ENCODE measurements at regions not wholly inside any gene's neighbourhood (a gene's known extent, or its start where the extent isn't known, plus 50 kb on each side); places are given as distances from the start of the nearest gene placed in this dataset.

GRCh38 chrX:22634083-22634482, 361.4 kb downstream of the CBLL2 start:
- no peak for DNase-seq (ENCODE audit: low read depth in 1 of 2, low spot score in 1 of 2)
- H3K27ac ChIP-seq: no peak overlapping the region
- no peak for FAIRE-seq
- CTCF ChIA-PET: no interaction called here
- H3K4me3 ChIP-seq: no peak overlapping the region
- ATAC-seq: no peak
- H3K4me1 ChIP-seq: no peaks in the 10 kb centered on the region
- H3K9me3 ChIP-seq: no peaks in the 10 kb centered on the region
- POLR2A ChIA-PET: no interaction called here
- no peak overlapping the region for H3K4me2 ChIP-seq
- WGBS (ENCODE audit: missing lambda C conversion rate): 6% methylated on average over 4 of the region's 4 CpGs
- TF ChIP-seq CBX2 (IDR thresholded peaks at IDR 0.05; ENCODE audit: borderline replicate concordance, low read depth): no peak
- TF ChIP-seq CBX8 (IDR thresholded peaks at IDR 0.05): no peak
- TF ChIP-seq EP300 (IDR thresholded peaks at IDR 0.05): no peak
- TF ChIP-seq ZFP36 (IDR thresholded peaks at IDR 0.05; ENCODE audit: borderline replicate concordance, partially characterized antibody): no peak
- TF ChIP-seq FOXS1 (CRISPR knock-in tag; IDR thresholded peaks at IDR 0.05): no peak
- TF ChIP-seq E2F6 (IDR thresholded peaks at IDR 0.05; ENCODE audit: borderline replicate concordance, low read depth): no peak
- no peak for TF ChIP-seq BCL3 (IDR thresholded peaks at IDR 0.05)
- TF ChIP-seq HDAC2 (IDR thresholded peaks at IDR 0.05): no peak

DNA sequence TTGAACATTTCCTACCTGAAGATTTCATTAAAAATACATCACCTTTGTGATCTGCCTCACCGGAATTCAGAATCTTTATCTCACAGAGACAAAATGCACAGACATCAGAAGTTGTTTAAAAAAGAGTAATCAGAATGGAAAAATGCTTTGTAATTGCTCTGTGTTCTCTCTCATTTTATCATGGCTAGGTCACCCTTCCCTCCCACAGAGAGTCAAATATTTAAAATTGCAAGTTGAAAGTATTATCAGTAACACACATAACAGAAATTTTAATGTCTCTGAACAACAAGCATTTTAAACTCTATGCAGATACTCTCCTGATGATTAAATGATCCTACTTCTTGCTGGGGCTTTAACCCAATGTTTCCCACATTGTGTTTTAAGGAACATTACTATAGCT, 362.0 kb downstream of the CBLL2 start:
- POLR2A ChIA-PET: no interaction called here
- DNase-seq (ENCODE audit: low read depth in 1 of 2, low spot score in 1 of 2): no peak
- Histone ChIP-seq H3K4me3 (no peak overlapping the region), H3K4me1 (no peaks in the 10 kb centered on the region), H3K9me3 (no peaks in the 10 kb centered on the region), H3K27ac (no peak overlapping the region), H3K4me2 (no peak overlapping the region)
- WGBS (ENCODE audit: missing lambda C conversion rate): 40% methylated on average over 1 of the region's 1 CpG
- ATAC-seq: no peak
- FAIRE-seq: no peak
- TF ChIP-seq E2F6 (IDR thresholded peaks at IDR 0.05; ENCODE audit: borderline replicate concordance, low read depth) (no peak), RFX5 (IDR thresholded peaks at IDR 0.05) (no peak), MYC (IDR thresholded peaks at IDR 0.05; ENCODE audit: borderline replicate concordance, low read length) (no peak)
- TF ChIP-seq, protein P1, sequence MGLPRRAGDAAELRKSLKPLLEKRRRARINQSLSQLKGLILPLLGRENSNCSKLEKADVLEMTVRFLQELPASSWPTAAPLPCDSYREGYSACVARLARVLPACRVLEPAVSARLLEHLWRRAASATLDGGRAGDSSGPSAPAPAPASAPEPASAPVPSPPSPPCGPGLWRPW (IDR thresholded peaks at IDR 0.05): no peak
- CTCF ChIA-PET: no interaction called here

DNA sequence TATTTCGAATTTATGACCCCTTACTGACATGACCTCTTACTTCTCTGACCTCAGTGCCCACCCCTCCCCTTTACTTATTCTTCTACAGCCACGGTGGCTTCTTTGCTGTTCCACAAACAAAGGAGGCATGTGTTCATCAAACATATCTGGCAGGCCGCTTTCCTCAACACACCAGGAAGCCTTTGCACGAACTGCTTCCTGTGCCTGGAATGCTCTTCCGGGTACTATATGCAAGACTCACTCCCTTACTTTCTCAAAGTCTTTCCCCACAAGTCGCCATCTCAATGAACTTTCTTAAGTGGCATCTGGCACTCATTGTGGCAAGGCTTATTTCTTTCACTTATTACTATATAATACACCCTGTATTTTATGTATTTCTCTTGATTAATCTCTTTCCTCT, 351.5 kb upstream of the DDX53 start:
- TF ChIP-seq PBX3 (IDR thresholded peaks at IDR 0.05) (no peak), EHF (CRISPR knock-in tag; IDR thresholded peaks at IDR 0.05) (no peak), USF2 (IDR thresholded peaks at IDR 0.05) (no peak), RAD21 (conservative IDR thresholded peaks at IDR 0.05 in 1 of 2, IDR thresholded peaks at IDR 0.05 in 1 of 2) (no peak), FOXS1 (CRISPR knock-in tag; IDR thresholded peaks at IDR 0.05) (no peak), BHLHE40 (IDR thresholded peaks at IDR 0.05; ENCODE audit: low read depth, low read length) (no peak), MAZ (IDR thresholded peaks at IDR 0.05; ENCODE audit: borderline replicate concordance, low read depth, low read length) (no peak), POLR2A (IDR thresholded peaks at IDR 0.05; ENCODE audit: low read length) (no peak)
- TF ChIP-seq, protein P2, sequence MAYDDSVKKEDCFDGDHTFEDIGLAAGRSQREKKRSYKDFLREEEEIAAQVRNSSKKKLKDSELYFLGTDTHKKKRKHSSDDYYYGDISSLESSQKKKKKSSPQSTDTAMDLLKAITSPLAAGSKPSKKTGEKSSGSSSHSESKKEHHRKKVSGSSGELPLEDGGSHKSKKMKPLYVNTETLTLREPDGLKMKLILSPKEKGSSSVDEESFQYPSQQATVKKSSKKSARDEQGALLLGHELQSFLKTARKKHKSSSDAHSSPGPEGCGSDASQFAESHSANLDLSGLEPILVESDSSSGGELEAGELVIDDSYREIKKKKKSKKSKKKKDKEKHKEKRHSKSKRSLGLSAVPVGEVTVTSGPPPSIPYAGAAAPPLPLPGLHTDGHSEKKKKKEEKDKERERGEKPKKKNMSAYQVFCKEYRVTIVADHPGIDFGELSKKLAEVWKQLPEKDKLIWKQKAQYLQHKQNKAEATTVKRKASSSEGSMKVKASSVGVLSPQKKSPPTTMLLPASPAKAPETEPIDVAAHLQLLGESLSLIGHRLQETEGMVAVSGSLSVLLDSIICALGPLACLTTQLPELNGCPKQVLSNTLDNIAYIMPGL (CRISPR knock-in tag; IDR thresholded peaks at IDR 0.05; ENCODE audit: borderline replicate concordance): no peak
- H3K4me3 ChIP-seq: no peak overlapping the region
- ChIA-PET POLR2A (no interaction called here), CTCF (no interaction called here)
- H3K9me3 ChIP-seq: no peaks in the 10 kb centered on the region
- 25% methylated on average over 6 of the region's 6 CpGs for WGBS (ENCODE audit: missing lambda C conversion rate)
- no peak overlapping the region for H3K4me2 ChIP-seq
- H3K27ac ChIP-seq: no peak overlapping the region
- DNase-seq (ENCODE audit: low read depth in 1 of 2, low spot score in 1 of 2): no peak
- no peak for ATAC-seq
- FAIRE-seq: no peak
- H3K4me1 ChIP-seq: no peaks in the 10 kb centered on the region
